Panc1 (cell line): ENCODE measurements at regions not wholly inside any gene's neighbourhood (a gene's known extent, or its start where the extent isn't known, plus 50 kb on each side); places are given as distances from the start of the nearest gene placed in this dataset.

ENCODE experiments used
- ATAC-seq: fragments of 200-7000 bp; cut with Tn5 transposase; 2 replicates; pipeline ENCODE4 v1.9.1; 2020; ENCODE audit warnings: mild to moderate bottlenecking, moderate library complexity
- BruUV-seq: library from RNA; stranded (reverse); fragments of 400-500 nt; replicated peaks from 2 replicates; lab custom pipeline; 2021; lab: Mats Ljungman, UMichigan
- CTCF ChIA-PET: fragments of 300-600 bp; sonication (Branson Sonifier 250); formaldehyde crosslinking; loops from one replicate; lab custom pipeline; 2022; ENCODE audit warnings: antibody characterized with exemption; lab: Charles Lee
- POLR2A ChIA-PET: fragments of 300-600 bp; sonication (Branson Sonifier 250); formaldehyde crosslinking; loops from one replicate; lab custom pipeline; 2022; ENCODE audit warnings: antibody characterized with exemption; lab: Charles Lee
- DNase-seq: peaks from one replicate; pipeline ENCODE4 v3.0.0-alpha.2; 2010; ENCODE audit warnings: low read depth, low spot score
- H3K27ac ChIP-seq: 2 replicates; pipeline ENCODE4 v1.5.1; 2011; ENCODE audit warnings: mild to moderate bottlenecking, low read length, inconsistent platforms
- H3K27me3 ChIP-seq: fragments of 200-500 bp; sonication (Bioruptor generic); 2 replicates; pipeline ENCODE4 v1.6.0; 2014; ENCODE audit warnings: low read length, inconsistent platforms; ENCODE audit not compliant: control insufficient read depth, insufficient read depth
- H3K36me3 ChIP-seq: fragments of 200-500 bp; sonication (Bioruptor generic); 2 replicates; pipeline ENCODE4 v1.5.1; 2014; ENCODE audit warnings: inconsistent platforms, mild to moderate bottlenecking, low read length, moderate library complexity; ENCODE audit not compliant: control insufficient read depth, insufficient read depth
- H3K4me1 ChIP-seq: 2 replicates; pipeline ENCODE4 v1.5.1; 2011; ENCODE audit warnings: inconsistent platforms, mild to moderate bottlenecking, low read length, moderate library complexity; ENCODE audit not compliant: control insufficient read depth, insufficient read depth
- H3K4me3 ChIP-seq, 2 experiments: 2 replicates each; pipeline ENCODE4 v1.5.1; 2011 to 2012; ENCODE audit warnings: low read depth in 2 of 2, low read length in 2 of 2, mild to moderate bottlenecking in 2 of 2, inconsistent platforms in 1 of 2, moderate library complexity in 1 of 2
- H3K9me3 ChIP-seq: fragments of 200-500 bp; sonication (Bioruptor generic); 2 replicates; pipeline ENCODE4 v1.5.1; 2014; ENCODE audit warnings: low read depth, mild to moderate bottlenecking, inconsistent platforms, low read length, moderate library complexity; ENCODE audit not compliant: control insufficient read depth, insufficient read depth
- REST ChIP-seq, 2 experiments: IDR thresholded peaks; 2 replicates each; pipeline ENCODE4 v1.6.1; 2011 to 2012; ENCODE audit warnings: low read depth in 2 of 2, control low read depth in 1 of 2, low read length in 1 of 2, mild to moderate bottlenecking in 1 of 2, moderate library complexity in 1 of 2; ENCODE audit not compliant: insufficient read depth in 1 of 2
- SIN3A ChIP-seq: IDR thresholded peaks from 2 replicates; pipeline ENCODE4 v1.6.1; 2012; ENCODE audit warnings: low read depth, mild to moderate bottlenecking, low read length, moderate library complexity, borderline replicate concordance; ENCODE audit not compliant: insufficient read depth
- in situ Hi-C: cut with HindIII; loops from 2 replicates; pipeline ENCODE4 v1.10.0; 2016; ENCODE audit warnings: low sequenced_read_pairs, low pct_unique_long_range_greater_than_20kb
- intact Hi-C: fragments of 100-400 bp; cut with micrococcal nuclease; formaldehyde crosslinking; loops from one replicate; pipeline ENCODE4 v1.10.0; 2022; ENCODE audit not compliant: unreplicated experiment
- TF ChIP-seq, protein P1 (sequence below): fragments of 450-650 bp; IDR thresholded peaks from 2 replicates; pipeline ENCODE4 v1.5.1; 2017; ENCODE audit warnings: mild to moderate bottlenecking

DNA sequence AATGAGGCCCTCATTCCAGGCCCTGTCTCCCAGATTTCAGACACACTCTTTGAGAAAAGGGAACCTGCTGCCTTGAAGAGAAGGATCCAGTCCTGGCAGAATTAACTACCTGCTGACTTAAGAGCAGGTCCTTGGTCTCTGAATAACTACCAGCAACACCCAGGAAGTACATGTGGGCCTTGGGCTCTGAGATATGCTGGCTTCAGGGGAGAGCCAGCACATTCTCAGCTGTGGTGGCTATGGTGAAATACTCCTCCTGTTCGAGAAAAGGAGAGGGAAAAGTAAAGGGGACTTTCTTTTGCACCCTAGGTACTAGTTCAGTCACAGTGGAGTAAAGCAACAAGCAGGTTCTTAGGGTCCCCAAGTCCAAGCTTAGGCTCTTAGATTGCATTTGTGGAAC, 120.0 kb downstream of the HMHB1 start:
- TF ChIP-seq REST (IDR thresholded peaks at IDR 0.05; ENCODE audit: insufficient read depth in 1 of 2, low read depth in 2 of 2, low read length in 1 of 2) (no peak), SIN3A (no peak)
- TF ChIP-seq, protein P1, sequence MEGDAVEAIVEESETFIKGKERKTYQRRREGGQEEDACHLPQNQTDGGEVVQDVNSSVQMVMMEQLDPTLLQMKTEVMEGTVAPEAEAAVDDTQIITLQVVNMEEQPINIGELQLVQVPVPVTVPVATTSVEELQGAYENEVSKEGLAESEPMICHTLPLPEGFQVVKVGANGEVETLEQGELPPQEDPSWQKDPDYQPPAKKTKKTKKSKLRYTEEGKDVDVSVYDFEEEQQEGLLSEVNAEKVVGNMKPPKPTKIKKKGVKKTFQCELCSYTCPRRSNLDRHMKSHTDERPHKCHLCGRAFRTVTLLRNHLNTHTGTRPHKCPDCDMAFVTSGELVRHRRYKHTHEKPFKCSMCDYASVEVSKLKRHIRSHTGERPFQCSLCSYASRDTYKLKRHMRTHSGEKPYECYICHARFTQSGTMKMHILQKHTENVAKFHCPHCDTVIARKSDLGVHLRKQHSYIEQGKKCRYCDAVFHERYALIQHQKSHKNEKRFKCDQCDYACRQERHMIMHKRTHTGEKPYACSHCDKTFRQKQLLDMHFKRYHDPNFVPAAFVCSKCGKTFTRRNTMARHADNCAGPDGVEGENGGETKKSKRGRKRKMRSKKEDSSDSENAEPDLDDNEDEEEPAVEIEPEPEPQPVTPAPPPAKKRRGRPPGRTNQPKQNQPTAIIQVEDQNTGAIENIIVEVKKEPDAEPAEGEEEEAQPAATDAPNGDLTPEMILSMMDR = no peak
- Histone ChIP-seq H3K36me3 (no peaks in the 10 kb centered on the region), H3K4me1 (no peaks in the 10 kb centered on the region), H3K9me3 (no peaks in the 10 kb centered on the region), H3K27me3 (no peaks in the 10 kb centered on the region), H3K4me3 (no peak overlapping the region), H3K27ac (no peak overlapping the region)
- intact Hi-C loops = no loop called here
- ATAC-seq (no peak), DNase-seq (no peak)
- in situ Hi-C loops = no loop called here
- POLR2A ChIA-PET = no interaction called here
- CTCF ChIA-PET = no interaction called here
- no TSS peak for BruUV-seq

DNA sequence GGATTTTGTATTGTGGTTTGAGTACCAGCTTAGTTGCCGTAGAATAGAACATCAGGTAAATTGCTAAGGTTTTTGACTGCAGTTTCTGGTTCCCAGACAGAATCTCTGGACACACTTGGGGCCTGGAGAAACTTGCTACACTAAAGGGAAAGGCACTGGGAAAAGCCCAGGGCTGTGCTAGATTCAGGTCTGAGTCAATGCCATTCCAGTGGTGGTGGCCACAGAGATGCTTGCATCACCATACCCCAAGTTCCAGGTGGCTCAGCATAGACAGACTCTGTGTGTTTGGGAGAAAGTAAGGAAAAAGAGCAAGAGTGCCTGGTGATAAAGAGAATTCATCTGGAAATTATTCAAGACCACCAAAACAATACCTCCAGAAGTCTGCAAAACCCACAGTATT, 120.6 kb downstream of the HMHB1 start:
- intact Hi-C loops (no loop called here), in situ Hi-C loops (no loop called here)
- Histone ChIP-seq H3K36me3 (no peaks in the 10 kb centered on the region), H3K27me3 (no peaks in the 10 kb centered on the region), H3K27ac (no peak overlapping the region), H3K9me3 (no peaks in the 10 kb centered on the region), H3K4me1 (no peaks in the 10 kb centered on the region), H3K4me3 (no peak overlapping the region)
- CTCF ChIA-PET = no interaction called here
- ATAC-seq (no peak), DNase-seq (no peak)
- BruUV-seq = no TSS peak
- no peak for TF ChIP-seq SIN3A
- POLR2A ChIA-PET = no interaction called here

DNA sequence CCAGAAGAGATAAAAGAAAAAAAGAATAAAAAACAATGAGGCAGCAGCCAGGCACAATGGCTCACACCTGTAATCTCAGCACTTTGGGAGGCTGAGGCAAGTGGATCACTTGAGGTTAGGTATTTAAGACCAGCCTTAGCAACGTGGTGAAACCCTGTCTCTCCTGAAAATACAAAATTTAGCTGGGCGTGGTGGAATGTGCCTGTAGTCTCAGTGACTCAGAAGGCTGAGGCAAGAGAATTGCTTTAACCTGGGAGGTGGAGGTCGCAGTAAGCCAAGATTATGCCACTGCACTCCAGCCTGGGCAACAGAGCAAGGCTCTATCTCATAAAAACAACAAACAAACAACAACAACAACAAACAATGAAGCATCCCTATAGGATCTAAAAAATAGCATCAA, 121.5 kb downstream of the HMHB1 start:
- no peaks in the 10 kb centered on the region for H3K36me3 ChIP-seq
- TF ChIP-seq SIN3A = no peak
- no peak for TF ChIP-seq REST (IDR thresholded peaks at IDR 0.05; ENCODE audit: insufficient read depth in 1 of 2, low read depth in 2 of 2, low read length in 1 of 2)
- no TSS peak for BruUV-seq
- no peaks in the 10 kb centered on the region for H3K9me3 ChIP-seq
- no peaks in the 10 kb centered on the region for H3K27me3 ChIP-seq
- no peak overlapping the region for H3K27ac ChIP-seq
- CTCF ChIA-PET = no interaction called here
- DNase-seq (no peak), ATAC-seq (no peak)
- POLR2A ChIA-PET = no interaction called here
- intact Hi-C loops = no loop called here
- H3K4me3 ChIP-seq = no peak overlapping the region
- in situ Hi-C loops = no loop called here
- no peaks in the 10 kb centered on the region for H3K4me1 ChIP-seq
